HL-60 (cell line): ENCODE measurements at regions not wholly inside any gene's neighbourhood (a gene's known extent, or its start where the extent isn't known, plus 50 kb on each side); places are given as distances from the start of the nearest gene placed in this dataset.

Source experiments
- DNase-seq, 2 experiments: peaks; one replicate each; pipeline ENCODE4 v3.0.0-alpha.2; 2010 to 2020; ENCODE audit warnings: low read depth in 1 of 2, low spot score in 1 of 2
- H3K27ac ChIP-seq: fragments of 250-450 bp; sonication (Bioruptor Pico); replicated peaks from 2 replicates; pipeline ENCODE4 v1.5.1; 2020; ENCODE audit warnings: mild to moderate bottlenecking, moderate library complexity
- H3K27me3 ChIP-seq: fragments of 250-450 bp; sonication (Bioruptor Pico); 2 replicates; pipeline ENCODE4 v1.5.1; 2021; ENCODE audit warnings: mild to moderate bottlenecking, moderate library complexity; ENCODE audit not compliant: insufficient read depth, poor library complexity, severe bottlenecking
- H3K4me3 ChIP-seq: replicated peaks from 2 replicates; pipeline ENCODE4 v1.5.1; 2011; ENCODE audit warnings: mild to moderate bottlenecking, control low read depth, low read length; ENCODE audit not compliant: insufficient read depth
- GABPA ChIP-seq: IDR thresholded peaks from 2 replicates; pipeline ENCODE4 v1.6.1; 2012; ENCODE audit warnings: low read depth
- POLR2AphosphoS5 ChIP-seq: IDR thresholded peaks from 2 replicates; pipeline ENCODE4 v1.6.1; 2012; ENCODE audit warnings: low read depth
- SPI1 ChIP-seq: IDR thresholded peaks from 2 replicates; pipeline ENCODE4 v1.6.1; 2012; ENCODE audit warnings: low read depth, mild to moderate bottlenecking, borderline replicate concordance
- TF ChIP-seq, protein P1 (sequence below): IDR thresholded peaks from 2 replicates; pipeline ENCODE4 v1.6.1; 2012; ENCODE audit warnings: low read depth; ENCODE audit not compliant: insufficient replicate concordance
- TF ChIP-seq, protein P2 (sequence below): IDR thresholded peaks from one replicate; pipeline ENCODE4 v1.5.1; 2011; ENCODE audit warnings: low read length, control low read depth, inconsistent platforms; ENCODE audit not compliant: insufficient read depth

DNA sequence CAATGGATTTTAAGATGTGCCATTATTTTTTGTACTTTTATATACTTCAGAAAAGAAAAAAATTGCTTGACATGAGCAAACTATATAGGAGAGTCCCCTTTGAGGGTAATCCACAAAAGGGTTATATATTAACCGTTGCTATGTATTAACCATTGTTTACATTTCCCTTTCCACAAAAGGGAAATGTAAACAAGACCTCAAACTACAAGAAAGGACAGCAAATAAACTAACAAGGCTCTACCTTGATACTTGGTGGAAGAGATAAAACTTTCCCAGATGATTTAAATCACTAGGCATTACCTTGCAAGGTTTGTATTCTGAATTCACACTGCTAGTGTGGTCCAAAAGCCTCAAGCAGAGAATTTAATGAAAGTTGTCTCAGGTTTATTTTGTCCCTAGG is 616.3 kb upstream of the BCHE start:
- DNase-seq = no peak
- TF ChIP-seq POLR2AphosphoS5 = no peak
- TF ChIP-seq, protein P1, sequence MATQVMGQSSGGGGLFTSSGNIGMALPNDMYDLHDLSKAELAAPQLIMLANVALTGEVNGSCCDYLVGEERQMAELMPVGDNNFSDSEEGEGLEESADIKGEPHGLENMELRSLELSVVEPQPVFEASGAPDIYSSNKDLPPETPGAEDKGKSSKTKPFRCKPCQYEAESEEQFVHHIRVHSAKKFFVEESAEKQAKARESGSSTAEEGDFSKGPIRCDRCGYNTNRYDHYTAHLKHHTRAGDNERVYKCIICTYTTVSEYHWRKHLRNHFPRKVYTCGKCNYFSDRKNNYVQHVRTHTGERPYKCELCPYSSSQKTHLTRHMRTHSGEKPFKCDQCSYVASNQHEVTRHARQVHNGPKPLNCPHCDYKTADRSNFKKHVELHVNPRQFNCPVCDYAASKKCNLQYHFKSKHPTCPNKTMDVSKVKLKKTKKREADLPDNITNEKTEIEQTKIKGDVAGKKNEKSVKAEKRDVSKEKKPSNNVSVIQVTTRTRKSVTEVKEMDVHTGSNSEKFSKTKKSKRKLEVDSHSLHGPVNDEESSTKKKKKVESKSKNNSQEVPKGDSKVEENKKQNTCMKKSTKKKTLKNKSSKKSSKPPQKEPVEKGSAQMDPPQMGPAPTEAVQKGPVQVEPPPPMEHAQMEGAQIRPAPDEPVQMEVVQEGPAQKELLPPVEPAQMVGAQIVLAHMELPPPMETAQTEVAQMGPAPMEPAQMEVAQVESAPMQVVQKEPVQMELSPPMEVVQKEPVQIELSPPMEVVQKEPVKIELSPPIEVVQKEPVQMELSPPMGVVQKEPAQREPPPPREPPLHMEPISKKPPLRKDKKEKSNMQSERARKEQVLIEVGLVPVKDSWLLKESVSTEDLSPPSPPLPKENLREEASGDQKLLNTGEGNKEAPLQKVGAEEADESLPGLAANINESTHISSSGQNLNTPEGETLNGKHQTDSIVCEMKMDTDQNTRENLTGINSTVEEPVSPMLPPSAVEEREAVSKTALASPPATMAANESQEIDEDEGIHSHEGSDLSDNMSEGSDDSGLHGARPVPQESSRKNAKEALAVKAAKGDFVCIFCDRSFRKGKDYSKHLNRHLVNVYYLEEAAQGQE = no peak
- TF ChIP-seq SPI1 = no peak
- TF ChIP-seq GABPA = no peak
- TF ChIP-seq, protein P2, sequence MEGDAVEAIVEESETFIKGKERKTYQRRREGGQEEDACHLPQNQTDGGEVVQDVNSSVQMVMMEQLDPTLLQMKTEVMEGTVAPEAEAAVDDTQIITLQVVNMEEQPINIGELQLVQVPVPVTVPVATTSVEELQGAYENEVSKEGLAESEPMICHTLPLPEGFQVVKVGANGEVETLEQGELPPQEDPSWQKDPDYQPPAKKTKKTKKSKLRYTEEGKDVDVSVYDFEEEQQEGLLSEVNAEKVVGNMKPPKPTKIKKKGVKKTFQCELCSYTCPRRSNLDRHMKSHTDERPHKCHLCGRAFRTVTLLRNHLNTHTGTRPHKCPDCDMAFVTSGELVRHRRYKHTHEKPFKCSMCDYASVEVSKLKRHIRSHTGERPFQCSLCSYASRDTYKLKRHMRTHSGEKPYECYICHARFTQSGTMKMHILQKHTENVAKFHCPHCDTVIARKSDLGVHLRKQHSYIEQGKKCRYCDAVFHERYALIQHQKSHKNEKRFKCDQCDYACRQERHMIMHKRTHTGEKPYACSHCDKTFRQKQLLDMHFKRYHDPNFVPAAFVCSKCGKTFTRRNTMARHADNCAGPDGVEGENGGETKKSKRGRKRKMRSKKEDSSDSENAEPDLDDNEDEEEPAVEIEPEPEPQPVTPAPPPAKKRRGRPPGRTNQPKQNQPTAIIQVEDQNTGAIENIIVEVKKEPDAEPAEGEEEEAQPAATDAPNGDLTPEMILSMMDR = no peak
- no peaks in the 10 kb centered on the region for H3K27me3 ChIP-seq
- H3K27ac ChIP-seq = no peak overlapping the region
- no peak overlapping the region for H3K4me3 ChIP-seq

DNA sequence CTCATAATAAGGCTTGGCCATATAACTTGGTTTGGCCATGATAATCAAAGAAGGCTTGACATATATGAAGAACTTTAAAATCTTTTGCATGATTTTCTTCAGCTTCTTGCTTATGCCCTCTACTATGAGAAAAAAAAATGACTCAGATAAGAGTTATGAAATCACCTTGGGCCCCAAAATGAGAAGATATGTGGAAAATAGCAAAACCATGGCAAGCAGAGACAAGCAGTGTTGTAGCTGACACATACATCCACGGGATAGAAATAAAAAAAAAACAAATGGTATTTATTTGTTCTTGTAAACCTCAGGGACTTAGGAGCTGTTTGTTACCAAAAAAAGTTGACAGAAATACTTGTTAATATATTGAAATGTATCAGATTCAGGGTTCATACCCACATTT is 614.8 kb upstream of the BCHE start:
- H3K27me3 ChIP-seq = no peaks in the 10 kb centered on the region
- TF ChIP-seq, protein P1 = no peak
- TF ChIP-seq SPI1 (no peak), GABPA (no peak), POLR2AphosphoS5 (no peak)
- TF ChIP-seq, protein P2 = no peak
- DNase-seq = no peak

DNA sequence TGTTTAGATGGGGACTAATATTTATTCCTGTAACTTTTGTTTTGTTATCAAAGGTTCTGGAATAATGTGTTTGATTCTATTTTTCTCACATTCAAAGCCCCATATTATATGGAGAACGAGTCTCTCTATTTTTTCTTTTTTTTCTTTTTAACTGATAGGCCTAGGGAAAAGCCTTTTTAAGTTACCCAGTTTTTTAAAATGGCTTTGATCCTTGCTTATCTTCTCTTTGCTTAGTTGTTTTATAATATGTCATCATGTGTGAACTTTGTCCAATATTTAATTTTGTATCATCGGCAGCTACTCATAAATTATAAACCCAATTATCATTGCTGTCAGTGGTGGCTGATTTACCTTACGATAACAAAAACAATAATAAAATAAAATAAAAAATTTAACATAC is 610.3 kb upstream of the BCHE start:
- TF ChIP-seq GABPA (no peak), POLR2AphosphoS5 (no peak), SPI1 (no peak)
- TF ChIP-seq, protein P2 = no peak
- TF ChIP-seq, protein P1 = no peak
- no peak overlapping the region for H3K4me3 ChIP-seq
- no peaks in the 10 kb centered on the region for H3K27me3 ChIP-seq
- H3K27ac ChIP-seq = no peak overlapping the region
- DNase-seq = no peak

More for the DNA sequence above, 614.8 kb upstream of the BCHE start:
- H3K4me3 ChIP-seq = no peak overlapping the region
- H3K27ac ChIP-seq = no peak overlapping the region
